Glutamatergic neuron (in vitro differentiated cells): ENCODE measurements at regions not wholly inside any gene's neighbourhood (a gene's known extent, or its start where the extent isn't known, plus 50 kb on each side); places are given as distances from the start of the nearest gene placed in this dataset.

ENCODE experiments used
- DNase-seq: peaks from one replicate; pipeline ENCODE4 v3.0.0; 2022
- H3K27ac Mint-ChIP-seq: one replicate; pipeline ENCODE4 v1.8.0; 2020; ENCODE audit warnings: mild to moderate bottlenecking, mixed read lengths, inconsistent platforms; ENCODE audit not compliant: unreplicated experiment
- H3K27me3 Mint-ChIP-seq: one replicate; pipeline ENCODE4 v1.8.0; 2020; ENCODE audit warnings: mild to moderate bottlenecking, moderate library complexity, mixed read lengths, inconsistent platforms; ENCODE audit not compliant: unreplicated experiment
- H3K36me3 Mint-ChIP-seq: one replicate; pipeline ENCODE4 v1.8.0; 2020; ENCODE audit warnings: mild to moderate bottlenecking, mixed read lengths, inconsistent platforms; ENCODE audit not compliant: unreplicated experiment
- H3K4me1 Mint-ChIP-seq: one replicate; pipeline ENCODE4 v1.8.0; 2020; ENCODE audit warnings: mild to moderate bottlenecking, low read depth, mixed read lengths, inconsistent platforms; ENCODE audit not compliant: unreplicated experiment
- H3K4me3 Mint-ChIP-seq: one replicate; pipeline ENCODE4 v1.8.0; 2020; ENCODE audit warnings: mild to moderate bottlenecking, mixed read lengths, inconsistent platforms; ENCODE audit not compliant: unreplicated experiment
- H3K9me3 Mint-ChIP-seq: one replicate; pipeline ENCODE4 v1.8.0; 2020; ENCODE audit warnings: mild to moderate bottlenecking, moderate library complexity, mixed read lengths, inconsistent platforms; ENCODE audit not compliant: unreplicated experiment
- TF ChIP-seq, protein P1 (sequence below): fragments of 200-600 bp; sonication (generic); IDR thresholded peaks from one replicate; pipeline ENCODE4 v1.5.0; 2021; ENCODE audit not compliant: partially characterized antibody, unreplicated experiment

DNA sequence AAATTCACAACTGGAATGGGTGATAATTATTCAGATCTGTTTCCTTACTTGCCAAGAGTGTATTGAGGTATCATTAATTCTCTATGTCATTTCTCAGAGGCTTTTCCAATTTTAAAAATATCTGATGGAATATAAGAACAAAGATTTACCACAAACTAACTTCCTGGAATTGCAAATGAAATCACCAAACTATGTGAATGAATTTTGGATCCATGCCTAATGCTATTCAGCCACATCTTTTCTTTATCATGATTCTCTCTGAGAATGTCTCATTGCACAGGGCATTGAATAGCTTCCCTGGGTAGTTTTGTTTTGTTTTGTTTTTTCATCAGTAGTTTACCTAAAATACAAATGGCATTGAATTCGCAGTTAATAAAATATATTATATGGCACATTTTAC lies 146.9 kb upstream of the FBN2 start:
- Mint-ChIP-seq H3K27ac (no peak overlapping the region), H3K9me3 (no peaks in the 10 kb centered on the region), H3K36me3 (no peaks in the 10 kb centered on the region), H3K4me1 (no peaks in the 10 kb centered on the region), H3K4me3 (no peak overlapping the region), H3K27me3 (peaks cover 2% of the 10 kb centered on the region)
- TF ChIP-seq, protein P1, sequence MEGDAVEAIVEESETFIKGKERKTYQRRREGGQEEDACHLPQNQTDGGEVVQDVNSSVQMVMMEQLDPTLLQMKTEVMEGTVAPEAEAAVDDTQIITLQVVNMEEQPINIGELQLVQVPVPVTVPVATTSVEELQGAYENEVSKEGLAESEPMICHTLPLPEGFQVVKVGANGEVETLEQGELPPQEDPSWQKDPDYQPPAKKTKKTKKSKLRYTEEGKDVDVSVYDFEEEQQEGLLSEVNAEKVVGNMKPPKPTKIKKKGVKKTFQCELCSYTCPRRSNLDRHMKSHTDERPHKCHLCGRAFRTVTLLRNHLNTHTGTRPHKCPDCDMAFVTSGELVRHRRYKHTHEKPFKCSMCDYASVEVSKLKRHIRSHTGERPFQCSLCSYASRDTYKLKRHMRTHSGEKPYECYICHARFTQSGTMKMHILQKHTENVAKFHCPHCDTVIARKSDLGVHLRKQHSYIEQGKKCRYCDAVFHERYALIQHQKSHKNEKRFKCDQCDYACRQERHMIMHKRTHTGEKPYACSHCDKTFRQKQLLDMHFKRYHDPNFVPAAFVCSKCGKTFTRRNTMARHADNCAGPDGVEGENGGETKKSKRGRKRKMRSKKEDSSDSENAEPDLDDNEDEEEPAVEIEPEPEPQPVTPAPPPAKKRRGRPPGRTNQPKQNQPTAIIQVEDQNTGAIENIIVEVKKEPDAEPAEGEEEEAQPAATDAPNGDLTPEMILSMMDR: no peak
- no peak for DNase-seq

DNA sequence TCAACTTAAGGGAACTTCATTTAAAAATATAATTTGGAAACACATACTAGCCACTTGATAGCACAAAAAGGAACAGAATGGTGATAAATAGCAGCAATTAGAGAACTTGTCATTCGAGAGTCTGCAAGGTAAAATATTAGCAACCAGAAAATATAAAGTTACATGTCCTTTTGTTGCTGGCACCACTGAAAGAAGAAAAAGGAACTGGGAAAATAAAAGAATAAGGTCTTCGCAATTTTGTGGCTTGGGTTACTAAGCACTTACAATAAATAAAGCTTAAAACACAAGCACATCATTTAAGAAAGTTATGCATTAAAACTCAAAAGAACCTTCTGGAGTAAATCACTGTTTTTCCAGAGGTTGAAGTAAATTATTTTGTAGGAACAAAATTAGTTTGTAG lies 149.9 kb upstream of the FBN2 start:
- DNase-seq: no peak
- no peaks in the 10 kb centered on the region for H3K4me1 Mint-ChIP-seq
- H3K9me3 Mint-ChIP-seq: no peaks in the 10 kb centered on the region
- TF ChIP-seq, protein P1: no peak
- no peak overlapping the region for H3K4me3 Mint-ChIP-seq
- no peaks in the 10 kb centered on the region for H3K27me3 Mint-ChIP-seq
- no peak overlapping the region for H3K27ac Mint-ChIP-seq
- H3K36me3 Mint-ChIP-seq: no peaks in the 10 kb centered on the region

DNA sequence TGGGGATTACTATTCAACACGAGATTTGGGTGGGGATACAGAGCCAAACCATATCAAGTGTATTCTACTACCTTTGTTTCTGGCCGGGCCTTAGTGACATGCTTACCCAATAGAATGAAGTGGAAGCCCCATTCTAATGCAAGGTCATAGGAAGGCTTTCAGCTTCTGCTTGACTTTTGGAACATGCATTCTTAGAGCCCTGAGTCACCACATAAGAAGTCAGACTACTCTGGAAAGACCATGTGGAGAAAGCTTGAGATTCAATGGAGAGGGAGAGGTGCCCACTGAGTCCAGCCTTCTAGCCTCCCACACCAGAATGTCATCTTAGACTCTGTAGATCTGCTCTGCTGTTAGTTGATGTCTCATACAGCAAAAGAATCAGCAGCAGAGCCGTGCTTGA lies 155.7 kb upstream of the FBN2 start:
- no peaks in the 10 kb centered on the region for H3K27me3 Mint-ChIP-seq
- no peaks in the 10 kb centered on the region for H3K4me1 Mint-ChIP-seq
- no peaks in the 10 kb centered on the region for H3K36me3 Mint-ChIP-seq
- no peak overlapping the region for H3K4me3 Mint-ChIP-seq
- TF ChIP-seq, protein P1: no peak
- H3K27ac Mint-ChIP-seq: no peak overlapping the region
- no peaks in the 10 kb centered on the region for H3K9me3 Mint-ChIP-seq
- DNase-seq: no peak

DNA sequence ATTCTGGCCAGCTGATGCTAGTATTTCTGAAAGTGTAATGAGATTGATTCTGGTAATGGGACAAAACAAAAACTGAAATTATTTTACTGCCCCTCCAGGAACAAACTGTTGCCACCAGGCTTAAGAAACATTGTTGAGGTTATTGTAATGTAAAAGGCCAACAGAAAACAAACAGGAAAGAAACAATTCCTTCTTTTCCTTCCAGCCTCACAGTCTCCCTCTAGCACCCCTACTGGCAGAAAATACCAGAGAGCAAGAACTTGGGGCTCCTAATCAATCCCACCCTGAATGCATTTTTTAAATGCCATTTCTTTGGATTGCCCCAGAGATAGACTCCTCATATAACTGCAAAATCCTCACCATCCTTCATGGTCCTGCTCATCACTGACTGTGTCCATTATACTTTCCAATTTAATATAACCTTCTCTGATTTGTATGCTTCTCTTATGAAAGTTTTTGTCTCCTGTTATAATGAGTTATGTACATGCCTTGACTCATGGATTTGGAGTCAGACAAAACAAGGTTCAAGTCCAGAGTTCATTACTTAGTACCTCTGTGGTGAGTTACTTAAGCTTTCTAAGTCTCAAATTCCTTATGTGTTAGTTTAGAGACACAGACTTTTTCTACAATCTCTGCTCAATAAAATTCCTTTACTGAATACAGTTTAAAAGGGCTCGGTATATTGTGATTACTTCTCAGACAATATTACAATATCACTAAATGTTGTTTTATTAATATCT lies 157.9 kb upstream of the FBN2 start:
- Mint-ChIP-seq H3K27me3 (no peaks in the 10 kb centered on the region), H3K36me3 (no peaks in the 10 kb centered on the region), H3K4me3 (no peak overlapping the region), H3K9me3 (no peaks in the 10 kb centered on the region), H3K4me1 (no peaks in the 10 kb centered on the region), H3K27ac (no peak overlapping the region)
- TF ChIP-seq, protein P1: peak; percentile 53
- no peak for DNase-seq

DNA sequence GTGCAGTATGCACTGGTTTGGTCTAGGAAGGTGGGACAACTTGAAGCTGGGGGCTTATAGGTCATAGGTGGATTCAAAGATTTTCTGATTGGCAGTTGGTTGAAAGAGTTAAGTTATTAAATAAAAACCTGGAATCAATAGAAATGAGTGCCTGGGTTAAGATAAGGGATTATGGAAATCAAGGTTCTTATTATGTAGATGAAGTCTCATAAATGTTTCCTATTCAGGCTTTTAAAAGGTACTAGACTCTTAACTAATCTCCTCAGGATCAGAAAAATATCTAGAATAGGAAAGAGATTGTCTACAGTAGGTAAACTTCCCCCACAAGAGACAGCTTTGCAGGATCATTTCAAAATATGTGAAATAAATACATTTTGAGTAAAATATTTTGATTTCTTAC lies 163.3 kb upstream of the FBN2 start:
- no peak for DNase-seq
- H3K36me3 Mint-ChIP-seq: no peaks in the 10 kb centered on the region
- no peak overlapping the region for H3K27ac Mint-ChIP-seq
- no peak overlapping the region for H3K4me3 Mint-ChIP-seq
- TF ChIP-seq, protein P1: no peak
- H3K4me1 Mint-ChIP-seq: no peaks in the 10 kb centered on the region
- H3K27me3 Mint-ChIP-seq: no peaks in the 10 kb centered on the region
- H3K9me3 Mint-ChIP-seq: no peaks in the 10 kb centered on the region
